ENCODE measurements at regions not wholly inside any gene's neighbourhood (a gene's known extent, or its start where the extent isn't known, plus 50 kb on each side); places are given as distances from the start of the nearest gene placed in this dataset.

GRCh38 chr4:137599734-137600133 lies 67.4 kb upstream of the PCDH18 start:
- Histone ChIP-seq H3K27me3 (replicated peaks in 1 of 7) (no peaks in the 10 kb centered on the region), H3K9me3 (peaks cover 0 to 4% (median 0%) of the 10 kb centered on the region in 8 donors), H3K36me3 (no peaks in the 10 kb centered on the region), H3K4me3 (no peak overlapping the region), H3K4me1 (no peaks in the 10 kb centered on the region), H3K27ac (no peak overlapping the region)
- TF ChIP-seq CTCF (IDR thresholded peaks at IDR 0.05 in 8 of 11, conservative IDR thresholded peaks at IDR 0.05 in 3 of 11) = no peak
- TF ChIP-seq POLR2A (IDR thresholded peaks at IDR 0.05) = no peak
- TF ChIP-seq POLR2AphosphoS5 (IDR thresholded peaks at IDR 0.05) = no peak
- 39 to 61% (median 51%) methylated on average over 1 of the region's 1 CpG for WGBS, 5 donors
- no peak for DNase-seq
- intact Hi-C loops (cut with DNase I; ENCODE audit: low total_unique reads) = no loop called here

- no peak for TF ChIP-seq CTCF (IDR thresholded peaks at IDR 0.05 in 8 of 11, conservative IDR thresholded peaks at IDR 0.05 in 3 of 11)
- no peak for TF ChIP-seq POLR2A (IDR thresholded peaks at IDR 0.05)
- TF ChIP-seq POLR2AphosphoS5 (IDR thresholded peaks at IDR 0.05) = no peak
- Histone ChIP-seq H3K27ac (no peak overlapping the region), H3K27me3 (replicated peaks in 1 of 7) (no peaks in the 10 kb centered on the region), H3K4me1 (no peaks in the 10 kb centered on the region), H3K9me3 (peaks cover 0 to 4% (median 0%) of the 10 kb centered on the region in 8 donors), H3K36me3 (no peaks in the 10 kb centered on the region), H3K4me3 (no peak overlapping the region)
- intact Hi-C loops (cut with DNase I; ENCODE audit: low total_unique reads) = no loop called here
- no peak for DNase-seq
- 33 to 52% (median 39%) methylated on average over 3 of the region's 3 CpGs for WGBS, 5 donors
Observed at GRCh38 chr4:137597752-137598430, 65.6 kb upstream of the PCDH18 start.

- Histone ChIP-seq H3K9me3 (no peaks in the 10 kb centered on the region), H3K4me1 (no peaks in the 10 kb centered on the region), H3K27me3 (replicated peaks in 1 of 7) (no peaks in the 10 kb centered on the region), H3K4me3 (no peak overlapping the region), H3K27ac (no peak overlapping the region), H3K36me3 (no peaks in the 10 kb centered on the region)
- DNase-seq = no peak
- WGBS, 5 donors = 56 to 95% (median 84%) methylated on average over 1 of the region's 1 CpG
- no peak for TF ChIP-seq CTCF (IDR thresholded peaks at IDR 0.05 in 8 of 11, conservative IDR thresholded peaks at IDR 0.05 in 3 of 11)
- TF ChIP-seq POLR2AphosphoS5 (IDR thresholded peaks at IDR 0.05) = no peak
- TF ChIP-seq POLR2A (IDR thresholded peaks at IDR 0.05) = no peak
- intact Hi-C loops (cut with DNase I; ENCODE audit: low total_unique reads) = no loop called here
Observed at GRCh38 chr4:137587796-137588195, 55.5 kb upstream of the PCDH18 start.

- no peak overlapping the region for H3K4me3 ChIP-seq
- no peaks in the 10 kb centered on the region for H3K36me3 ChIP-seq
- no peak overlapping the region for H3K27ac ChIP-seq
- no peaks in the 10 kb centered on the region for H3K27me3 ChIP-seq (replicated peaks in 1 of 7)
- TF ChIP-seq CTCF (IDR thresholded peaks at IDR 0.05 in 8 of 11, conservative IDR thresholded peaks at IDR 0.05 in 3 of 11) = no peak
- TF ChIP-seq POLR2A (IDR thresholded peaks at IDR 0.05) = no peak
- TF ChIP-seq POLR2AphosphoS5 (IDR thresholded peaks at IDR 0.05) = no peak
- H3K4me1 ChIP-seq = no peaks in the 10 kb centered on the region
- intact Hi-C loops (cut with DNase I; ENCODE audit: low total_unique reads) = no loop called here
- DNase-seq = no peak
- H3K9me3 ChIP-seq = peaks cover 0 to 6% (median 0%) of the 10 kb centered on the region in 8 donors
Observed at GRCh38 chr4:137583671-137584070, 51.4 kb upstream of the PCDH18 start.
